CD14-positive monocyte (primary cell): ENCODE measurements at regions not wholly inside any gene's neighbourhood (a gene's known extent, or its start where the extent isn't known, plus 50 kb on each side); places are given as distances from the start of the nearest gene placed in this dataset.

Experiments
- DNase-seq, 3 donors: peaks; one replicate each; pipeline ENCODE4 v3.0.0-alpha.2; 2011 to 2022
- H2AFZ ChIP-seq: 2 replicates; pipeline ENCODE4 v1.6.0; 2012; ENCODE audit warnings: mild to moderate bottlenecking, low read depth, low read length, inconsistent platforms; ENCODE audit not compliant: insufficient read depth, poor library complexity, severe bottlenecking
- H3K27ac ChIP-seq, 2 donors: 1 replicate in 1 of 2; 2 replicates in 1 of 2; pipeline ENCODE4 v1.5.1; 2012 to 2013; ENCODE audit warnings: low read length in 2 of 2, control low read depth in 1 of 2, inconsistent platforms in 1 of 2, low read depth in 1 of 2, mild to moderate bottlenecking in 1 of 2
- H3K27me3 ChIP-seq, 2 donors: one replicate each; pipeline versions ENCODE4 v1.6.0 to v1.6.1; 2011 to 2013; ENCODE audit warnings: low read length in 2 of 2; ENCODE audit not compliant: control insufficient read depth in 2 of 2, insufficient read depth in 2 of 2
- H3K36me3 ChIP-seq, 2 donors: replicated peaks in 1 of 2; 1 replicate in 1 of 2; 2 replicates in 1 of 2; pipeline versions ENCODE4 v1.5.1 to v1.6.1; 2012 to 2013; ENCODE audit warnings: low read length in 2 of 2, control low read depth in 1 of 2, inconsistent platforms in 1 of 2, mild to moderate bottlenecking in 1 of 2; ENCODE audit not compliant: insufficient read depth in 2 of 2, control insufficient read depth in 1 of 2
- H3K4me1 ChIP-seq, 2 donors: 1 replicate in 1 of 2; 2 replicates in 1 of 2; pipeline versions ENCODE4 v1.5.1 to v1.6.1; 2012 to 2013; ENCODE audit warnings: low read length in 2 of 2, control low read depth in 1 of 2, inconsistent platforms in 1 of 2, mild to moderate bottlenecking in 1 of 2, moderate library complexity in 1 of 2; ENCODE audit not compliant: insufficient read depth in 2 of 2, control insufficient read depth in 1 of 2
- H3K4me2 ChIP-seq: replicated peaks from 2 replicates; pipeline ENCODE3; 2012; ENCODE audit warnings: low read length, moderate library complexity, mild to moderate bottlenecking; ENCODE audit not compliant: poor library complexity, severe bottlenecking; ENCODE audit errors: extremely low read depth
- H3K4me3 ChIP-seq, 3 experiments: fragments of 200-600 bp in 1 of 3; sonication (generic) in 1 of 3; replicated peaks in 1 of 3; 1 replicate in 2 of 3; 2 replicates in 1 of 3; pipeline ENCODE4 v1.5.1; 2011 to 2013; ENCODE audit warnings: low read length in 3 of 3, mild to moderate bottlenecking in 3 of 3, control low read depth in 2 of 3, low read depth in 2 of 3, inconsistent platforms in 1 of 3, moderate library complexity in 1 of 3
- H3K79me2 ChIP-seq: 2 replicates; pipeline ENCODE4 v1.6.0; 2012; ENCODE audit warnings: mild to moderate bottlenecking, control low read depth, inconsistent platforms, low read length, moderate library complexity; ENCODE audit not compliant: insufficient read depth
- H3K9ac ChIP-seq: 2 replicates; pipeline ENCODE4 v1.6.0; 2017; ENCODE audit warnings: low read length, mild to moderate bottlenecking; ENCODE audit not compliant: insufficient read depth, poor library complexity, severe bottlenecking
- H3K9me3 ChIP-seq, 2 donors: replicated peaks in 1 of 2; 1 replicate in 1 of 2; 2 replicates in 1 of 2; pipeline versions ENCODE4 v1.5.1 to v1.6.1; 2012 to 2013; ENCODE audit warnings: low read length in 2 of 2, control low read depth in 1 of 2; ENCODE audit not compliant: control insufficient read depth in 1 of 2, insufficient read depth in 1 of 2
- H4K20me1 ChIP-seq: 2 replicates; pipeline ENCODE4 v1.6.0; 2012; ENCODE audit warnings: mild to moderate bottlenecking, low read length, control low read depth, moderate library complexity; ENCODE audit not compliant: insufficient read depth
- H3K27ac Mint-ChIP-seq, 7 donors: one replicate each; pipeline ENCODE4 v1.8.0; 2020; ENCODE audit warnings: mild to moderate bottlenecking in 7 of 7, mixed read lengths in 7 of 7, moderate library complexity in 6 of 7, inconsistent platforms in 2 of 7
- H3K27me3 Mint-ChIP-seq, 3 donors: one replicate each; pipeline ENCODE4 v1.8.0; 2021 to 2022; ENCODE audit warnings: low read depth in 3 of 3, mild to moderate bottlenecking in 3 of 3, mixed read lengths in 3 of 3, moderate library complexity in 3 of 3, inconsistent platforms in 1 of 3
- H3K36me3 Mint-ChIP-seq, 2 donors: one replicate each; pipeline ENCODE4 v1.8.0; 2020; ENCODE audit warnings: mixed read lengths in 2 of 2, inconsistent platforms in 1 of 2, mild to moderate bottlenecking in 1 of 2
- H3K4me1 Mint-ChIP-seq: one replicate; pipeline ENCODE4 v1.8.0; 2020; ENCODE audit warnings: mild to moderate bottlenecking, mixed read lengths
- H3K4me3 Mint-ChIP-seq, 2 donors: one replicate each; pipeline ENCODE4 v1.8.0; 2020; ENCODE audit warnings: mild to moderate bottlenecking in 2 of 2, mixed read lengths in 2 of 2, moderate library complexity in 1 of 2
- H3K9me3 Mint-ChIP-seq, 7 donors: one replicate each; pipeline ENCODE4 v1.8.0; 2020 to 2022; ENCODE audit warnings: mixed read lengths in 7 of 7, mild to moderate bottlenecking in 6 of 7, moderate library complexity in 6 of 7, inconsistent platforms in 2 of 7
- CTCF ChIP-seq: fragments of 200-600 bp; IDR thresholded peaks from one replicate; pipeline ENCODE4 v1.8.0; 2022; ENCODE audit warnings: antibody characterized with exemption, mild to moderate bottlenecking
- WGBS: methylation state at CpG from one replicate; pipeline ENCODE4 v1.1.5; 2013; ENCODE audit warnings: missing lambda C conversion rate; ENCODE audit not compliant: insufficient coverage; 5-methylcytosine and 5-hydroxymethylcytosine counted together
- intact Hi-C, 2 donors: fragments of 100-400 bp; cut with micrococcal nuclease; formaldehyde crosslinking; loops; one replicate each; pipeline versions ENCODE4 v1.15.0 to v1.15.1; 2023

DNA sequence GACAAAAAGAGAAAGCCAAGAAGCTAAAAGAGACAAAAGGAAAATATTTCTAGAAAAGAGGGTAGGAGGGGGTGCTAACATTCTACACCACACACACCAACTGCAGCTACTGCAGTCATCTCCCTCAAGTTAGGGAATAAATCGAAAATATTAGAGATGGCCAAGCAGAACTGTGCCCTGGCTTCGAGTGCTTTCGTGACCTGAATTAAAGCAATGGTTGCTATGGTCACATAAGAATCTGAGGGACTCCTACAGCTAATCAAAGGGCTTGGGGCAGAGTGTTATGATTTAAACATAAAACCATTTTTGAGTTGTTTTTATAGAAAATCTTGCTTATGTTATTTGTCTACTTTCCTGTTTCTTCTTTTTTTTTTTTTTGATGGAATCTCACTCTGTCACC lies 159.6 kb upstream of the HNRNPA3 start:
- H3K27ac ChIP-seq = no peak overlapping the region
- no CpG with 5 or more reads among the region's 3 CpGs for WGBS
- H3K9me3 Mint-ChIP-seq = peaks cover 0 to 4% (median 0%) of the 10 kb centered on the region in 7 donors

GRCh38 chr2:177053716-177054115 lies 158.9 kb upstream of the HNRNPA3 start:
- Mint-ChIP-seq H3K4me3 (no peak overlapping the region), H3K27me3 (peaks cover 0 to 2% (median 1%) of the 10 kb centered on the region in 3 donors), H3K36me3 (no peaks in the 10 kb centered on the region), H3K9me3 (peaks cover 0 to 4% (median 0%) of the 10 kb centered on the region in 7 donors), H3K27ac (no peak overlapping the region), H3K4me1 (peaks cover 3% of the 10 kb centered on the region)
- Histone ChIP-seq H3K9me3 (no peaks in the 10 kb centered on the region), H3K27me3 (no peaks in the 10 kb centered on the region), H3K4me2 (no peak overlapping the region), H3K36me3 (no peaks in the 10 kb centered on the region), H2AFZ (no peak overlapping the region), H3K4me1 (no peaks in the 10 kb centered on the region), H3K4me3 (no peak overlapping the region), H4K20me1 (no peaks in the 10 kb centered on the region), H3K79me2 (no peaks in the 10 kb centered on the region), H3K9ac (no peak overlapping the region), H3K27ac (no peak overlapping the region)
- intact Hi-C loops = no loop called here
- TF ChIP-seq CTCF = no peak
- no CpG with 5 or more reads among the region's 1 CpG for WGBS
- DNase-seq = no peak

More for the DNA sequence above, 159.6 kb upstream of the HNRNPA3 start:
- Histone ChIP-seq H3K9ac (no peak overlapping the region), H4K20me1 (no peaks in the 10 kb centered on the region), H3K4me3 (no peak overlapping the region), H2AFZ (no peak overlapping the region), H3K4me2 (no peak overlapping the region), H3K79me2 (no peaks in the 10 kb centered on the region), H3K4me1 (no peaks in the 10 kb centered on the region), H3K36me3 (no peaks in the 10 kb centered on the region), H3K9me3 (no peaks in the 10 kb centered on the region), H3K27me3 (no peaks in the 10 kb centered on the region)
- intact Hi-C loops = no loop called here
- DNase-seq = no peak
- H3K27ac Mint-ChIP-seq = peak overlapping the region in 1 of 7 donors; percentile 7
- no peak for TF ChIP-seq CTCF
- peaks cover 0 to 2% (median 1%) of the 10 kb centered on the region in 3 donors for H3K27me3 Mint-ChIP-seq
- H3K36me3 Mint-ChIP-seq = no peaks in the 10 kb centered on the region
- no peak overlapping the region for H3K4me3 Mint-ChIP-seq
- peaks cover 3% of the 10 kb centered on the region for H3K4me1 Mint-ChIP-seq
